NCI-H1105 (cell line): ENCODE measurements at regions not wholly inside any gene's neighbourhood (a gene's known extent, or its start where the extent isn't known, plus 50 kb on each side); places are given as distances from the start of the nearest gene placed in this dataset.

ENCODE experiments used
- DNase-seq: peaks from one replicate; lab custom pipeline; 2025; lab: John Stamatoyannopoulos, UW

DNA sequence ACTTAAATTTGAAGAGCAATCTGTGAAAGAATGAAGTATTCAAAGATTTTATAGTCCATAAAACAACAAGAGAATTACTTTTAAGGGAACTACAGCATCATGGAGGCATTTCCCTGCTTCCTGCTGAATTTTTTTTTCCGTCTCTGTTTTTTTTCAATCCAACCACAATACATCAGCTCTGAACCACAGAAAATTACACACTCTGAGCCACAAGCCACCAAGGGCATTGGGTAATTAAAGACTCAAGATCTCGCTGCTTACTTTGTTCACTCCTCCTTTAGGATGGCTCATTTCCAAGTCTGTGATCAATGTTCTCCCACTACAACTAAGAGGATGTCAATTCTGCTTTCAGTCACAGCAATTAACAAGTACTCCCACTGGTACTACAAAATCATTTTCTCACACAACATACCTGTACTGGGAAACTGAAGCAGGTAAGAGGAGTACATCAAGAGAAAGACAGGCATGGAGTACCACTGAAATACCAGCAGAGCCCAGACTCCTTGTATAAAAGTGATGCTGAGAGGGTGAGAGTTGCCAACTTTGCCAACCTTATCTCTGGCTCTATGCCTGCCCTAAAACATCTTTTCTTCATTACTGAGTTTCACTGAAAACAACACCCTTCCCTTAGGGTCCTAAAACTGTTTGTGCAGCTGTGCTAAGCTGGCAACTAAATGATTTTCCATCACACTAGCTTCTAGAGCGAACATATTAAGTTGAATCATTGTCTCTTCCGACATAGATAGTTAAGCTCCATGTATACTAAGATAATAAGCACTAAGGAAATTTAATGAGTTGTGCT, 105.8 kb upstream of the MAGEB18 start:
- no peak for DNase-seq

DNA sequence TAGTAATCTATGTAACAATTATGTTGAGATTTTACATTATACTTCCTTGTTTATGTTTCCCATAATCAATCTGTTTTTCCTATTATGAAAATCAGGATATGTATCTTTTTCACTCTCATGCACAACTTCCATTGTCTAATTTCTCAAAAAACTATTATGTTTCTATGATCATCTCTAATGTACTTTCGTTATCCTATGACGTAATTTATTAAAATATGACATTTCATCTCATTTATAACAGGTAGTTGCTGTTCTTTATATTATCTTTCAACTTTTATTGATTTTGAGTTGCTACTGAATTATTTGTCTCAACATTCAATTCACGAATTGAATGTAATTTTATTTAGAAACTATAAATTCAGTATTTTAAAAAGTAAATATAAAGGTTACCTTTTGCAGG, 100.8 kb upstream of the MAGEB18 start:
- no peak for DNase-seq

DNA sequence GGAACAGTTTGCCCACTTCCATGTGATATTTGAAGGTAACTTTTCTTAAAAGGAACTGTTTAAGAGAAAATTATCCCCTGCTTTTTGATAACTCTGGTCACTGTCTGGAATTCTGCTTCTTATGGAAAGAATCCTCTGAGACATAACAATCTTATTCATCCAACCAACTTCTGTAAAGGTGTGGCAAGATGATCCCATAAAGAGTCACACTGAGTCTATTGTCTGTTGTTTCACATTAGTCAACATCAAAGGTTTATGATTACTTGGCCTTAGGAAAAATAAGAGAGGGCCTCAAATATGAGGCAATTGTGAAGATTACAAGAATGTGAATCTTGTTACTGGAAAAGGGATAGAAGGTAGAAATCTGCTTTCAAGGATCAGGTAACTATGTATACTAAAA, 88.0 kb upstream of the MAGEB18 start:
- no peak for DNase-seq

GRCh38 chrX:26070882-26071281, 67.3 kb upstream of the MAGEB18 start:
- no peak for DNase-seq

- no peak for DNase-seq
These were observed 66.5 kb upstream of the MAGEB18 start for GRCh38 chrX:26071618-26072017.

- DNase-seq = no peak
These were observed 55.0 kb upstream of the MAGEB18 start for GRCh38 chrX:26083093-26083492.
